MCF 10A (cell line): ENCODE measurements at regions not wholly inside any gene's neighbourhood (a gene's known extent, or its start where the extent isn't known, plus 50 kb on each side); places are given as distances from the start of the nearest gene placed in this dataset.

Experiments
- BruUV-seq: library from RNA; stranded (reverse); fragments of 400-500 nt; replicated peaks from 2 replicates; lab custom pipeline; 2021; lab: Mats Ljungman, UMichigan
- CTCF ChIA-PET: fragments of 300-600 bp; sonication (Branson Sonifier 250); formaldehyde crosslinking; extraction: SDS; loops from one replicate; lab custom pipeline; 2021; ENCODE audit warnings: antibody characterized with exemption, inconsistent platforms; lab: Yijun Ruan, JAX
- POLR2A ChIA-PET: fragments of 300-600, 350-650 bp; sonication (Branson Sonifier 250); formaldehyde crosslinking; extraction: SDS; loops from one replicate; lab custom pipeline; 2020; ENCODE audit warnings: antibody characterized with exemption, inconsistent platforms; lab: Yijun Ruan, JAX
- DNase-seq: peaks from one replicate; pipeline ENCODE4 v3.0.0-alpha.2; 2018; ENCODE audit not compliant: unreplicated experiment
- H3K27ac Mint-ChIP-seq: one replicate; pipeline ENCODE4 v1.8.0; 2022; ENCODE audit warnings: mild to moderate bottlenecking, low read depth, mixed read lengths; ENCODE audit not compliant: unreplicated experiment
- H3K27me3 Mint-ChIP-seq: one replicate; pipeline ENCODE4 v1.8.0; 2022; ENCODE audit warnings: mixed read lengths; ENCODE audit not compliant: insufficient read depth, unreplicated experiment
- H3K36me3 Mint-ChIP-seq: one replicate; pipeline ENCODE4 v1.8.0; 2022; ENCODE audit warnings: mild to moderate bottlenecking, moderate library complexity, mixed read lengths; ENCODE audit not compliant: insufficient read depth, unreplicated experiment
- H3K4me1 Mint-ChIP-seq: one replicate; pipeline ENCODE4 v1.8.0; 2022; ENCODE audit warnings: mixed read lengths; ENCODE audit not compliant: insufficient read depth, unreplicated experiment
- H3K4me3 Mint-ChIP-seq: one replicate; pipeline ENCODE4 v1.8.0; 2022; ENCODE audit warnings: mild to moderate bottlenecking, moderate library complexity, mixed read lengths; ENCODE audit not compliant: unreplicated experiment
- H3K9me3 Mint-ChIP-seq: one replicate; pipeline ENCODE4 v1.8.0; 2022; ENCODE audit warnings: mixed read lengths; ENCODE audit not compliant: unreplicated experiment
- CTCF ChIP-seq: fragments of 200-600 bp; IDR thresholded peaks from one replicate; pipeline ENCODE4 v1.8.0; 2022; ENCODE audit warnings: antibody characterized with exemption, mild to moderate bottlenecking; ENCODE audit not compliant: unreplicated experiment
- intact Hi-C: fragments of 100-400 bp; cut with micrococcal nuclease; formaldehyde crosslinking; loops from 2 replicates; pipeline ENCODE4 v1.14.1; 2022

DNA sequence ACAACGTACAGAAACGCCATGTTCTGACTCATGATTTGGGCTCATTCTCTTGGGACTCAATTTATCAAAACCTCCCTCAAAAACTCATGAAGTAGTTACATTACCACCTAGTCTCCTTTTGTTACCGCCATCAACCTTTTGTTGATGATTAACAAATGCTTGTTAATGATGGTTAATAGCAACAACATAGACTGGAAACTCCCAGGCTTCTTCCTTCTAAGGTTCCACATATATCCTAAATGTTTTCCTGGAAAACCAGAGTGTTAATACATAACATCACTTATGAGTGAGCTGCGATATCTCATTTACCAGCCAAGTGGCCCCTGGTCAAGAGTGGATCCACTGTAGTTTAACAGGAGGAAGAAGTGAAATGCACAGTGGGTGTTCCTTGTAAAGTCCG is 176.3 kb downstream of the ERMARD start:
- no peak overlapping the region for H3K4me3 Mint-ChIP-seq
- ChIA-PET POLR2A (no interaction called here), CTCF (interaction anchor here (1.2 kb wide), 1 partner anchor 96 kb away, joined by 3 read pairs; no protein-coding TSS in a partner anchor)
- H3K36me3 Mint-ChIP-seq: no peaks in the 10 kb centered on the region
- intact Hi-C loops: no loop called here
- DNase-seq: no peak
- no peak overlapping the region for H3K27ac Mint-ChIP-seq
- no TSS peak for BruUV-seq
- TF ChIP-seq CTCF: no peak
- peaks cover 13% of the 10 kb centered on the region for H3K9me3 Mint-ChIP-seq
- no peaks in the 10 kb centered on the region for H3K4me1 Mint-ChIP-seq
- H3K27me3 Mint-ChIP-seq: peaks cover 34% of the 10 kb centered on the region

- TF ChIP-seq CTCF: no peak
- intact Hi-C loops: no loop called here
- DNase-seq: no peak
- Mint-ChIP-seq H3K36me3 (no peaks in the 10 kb centered on the region), H3K4me3 (no peak overlapping the region), H3K4me1 (no peaks in the 10 kb centered on the region), H3K9me3 (peaks cover 13% of the 10 kb centered on the region), H3K27me3 (peaks cover 34% of the 10 kb centered on the region), H3K27ac (no peak overlapping the region)
- BruUV-seq: no TSS peak
- ChIA-PET CTCF (no interaction called here), POLR2A (no interaction called here)
Measured at GRCh38 chr6:169926617-169927417, 175.4 kb downstream of the ERMARD start.

GRCh38 chr6:169923468-169924464 is 172.3 kb downstream of the ERMARD start:
- no peaks in the 10 kb centered on the region for H3K36me3 Mint-ChIP-seq
- POLR2A ChIA-PET: no interaction called here
- no TSS peak for BruUV-seq
- CTCF ChIA-PET: no interaction called here
- intact Hi-C loops: no loop called here
- no peak for TF ChIP-seq CTCF
- no peak overlapping the region for H3K27ac Mint-ChIP-seq
- no peaks in the 10 kb centered on the region for H3K4me1 Mint-ChIP-seq
- no peak overlapping the region for H3K4me3 Mint-ChIP-seq
- peaks cover 23% of the 10 kb centered on the region for H3K27me3 Mint-ChIP-seq
- peaks cover 2% of the 10 kb centered on the region for H3K9me3 Mint-ChIP-seq
- no peak for DNase-seq
